ENCODE measurements at regions not wholly inside any gene's neighbourhood (a gene's known extent, or its start where the extent isn't known, plus 50 kb on each side); places are given as distances from the start of the nearest gene placed in this dataset.

- H4K20me1 ChIP-seq (ENCODE audit: insufficient read depth, low read length): no peaks in the 10 kb centered on the region
- H3K4me1 ChIP-seq (ENCODE audit: insufficient read depth, low read length): no peaks in the 10 kb centered on the region
- no peak overlapping the region for H2AFZ ChIP-seq (ENCODE audit: low read depth, low read length)
- TF ChIP-seq CTCF (IDR thresholded peaks at IDR 0.05; ENCODE audit: borderline replicate concordance, extremely low read depth, low read length, poor library complexity, severe bottlenecking): no peak
- no peak overlapping the region for H3K27ac ChIP-seq (ENCODE audit: low read length)
- no peak overlapping the region for H3K4me3 ChIP-seq (ENCODE audit: low read depth in 1 of 2, low read length in 2 of 2)
- no peaks in the 10 kb centered on the region for H3K27me3 ChIP-seq (ENCODE audit: insufficient read depth, low read length, poor library complexity)
- H3K4me2 ChIP-seq (ENCODE audit: insufficient read depth, low read length): no peak overlapping the region
- no peak overlapping the region for H3K9ac ChIP-seq (ENCODE audit: low read depth, low read length)
- DNase-seq (no peak), ATAC-seq (ENCODE audit: insufficient read depth, low read depth) (no peak)
- H3K9me3 ChIP-seq (ENCODE audit: insufficient read depth, low read length, severe bottlenecking): no peaks in the 10 kb centered on the region
- H3K36me3 ChIP-seq (ENCODE audit: insufficient read depth, low read length): no peaks in the 10 kb centered on the region
- H3K79me2 ChIP-seq (ENCODE audit: insufficient read depth, low read length): no peaks in the 10 kb centered on the region
Observed at GRCh38 chrX:9144701-9145241, 110.8 kb upstream of the FAM9B start.

- Histone ChIP-seq H3K9me3 (ENCODE audit: insufficient read depth, low read length, severe bottlenecking) (peaks cover 2% of the 10 kb centered on the region), H3K4me1 (ENCODE audit: insufficient read depth, low read length) (no peaks in the 10 kb centered on the region), H4K20me1 (ENCODE audit: insufficient read depth, low read length) (no peaks in the 10 kb centered on the region), H3K27me3 (ENCODE audit: insufficient read depth, low read length, poor library complexity) (no peaks in the 10 kb centered on the region), H3K4me3 (ENCODE audit: low read depth in 1 of 2, low read length in 2 of 2) (no peak overlapping the region), H3K4me2 (ENCODE audit: insufficient read depth, low read length) (no peak overlapping the region), H3K36me3 (ENCODE audit: insufficient read depth, low read length) (no peaks in the 10 kb centered on the region), H3K9ac (ENCODE audit: low read depth, low read length) (no peak overlapping the region), H3K79me2 (ENCODE audit: insufficient read depth, low read length) (no peaks in the 10 kb centered on the region), H2AFZ (ENCODE audit: low read depth, low read length) (no peak overlapping the region), H3K27ac (ENCODE audit: low read length) (no peak overlapping the region)
- ATAC-seq (ENCODE audit: insufficient read depth, low read depth) (no peak), DNase-seq (no peak)
- TF ChIP-seq EZH2 (IDR thresholded peaks at IDR 0.05; ENCODE audit: borderline replicate concordance, low read depth, low read length, severe bottlenecking): no peak
- no peak for TF ChIP-seq CTCF (IDR thresholded peaks at IDR 0.05; ENCODE audit: borderline replicate concordance, extremely low read depth, low read length, poor library complexity, severe bottlenecking)
Observed at GRCh38 chrX:9146657-9147056, 112.7 kb upstream of the FAM9B start.

DNA sequence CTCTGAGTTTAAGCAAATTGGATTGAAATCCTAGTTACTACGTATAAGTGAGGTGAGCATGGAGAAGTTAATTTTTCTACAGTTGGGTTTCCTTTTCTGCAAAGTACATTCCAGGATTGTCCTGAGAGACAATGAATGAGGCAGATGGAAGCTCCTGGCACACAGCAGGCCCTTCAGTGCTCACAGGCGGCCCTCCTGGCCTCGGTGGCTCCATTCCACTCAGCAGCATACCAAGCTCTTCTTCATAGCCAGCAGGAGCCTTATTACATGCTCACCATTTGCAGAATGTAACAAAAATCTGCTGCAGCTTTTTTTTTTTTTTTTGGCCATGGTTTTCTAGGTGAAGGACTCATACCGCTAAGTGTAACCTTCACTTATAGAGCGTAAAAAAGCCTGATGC, 113.2 kb upstream of the FAM9B start:
- no peaks in the 10 kb centered on the region for H3K27me3 ChIP-seq (ENCODE audit: insufficient read depth, low read length, poor library complexity)
- no peaks in the 10 kb centered on the region for H3K4me1 ChIP-seq (ENCODE audit: insufficient read depth, low read length)
- TF ChIP-seq EZH2 (IDR thresholded peaks at IDR 0.05; ENCODE audit: borderline replicate concordance, low read depth, low read length, severe bottlenecking) (no peak), CTCF (IDR thresholded peaks at IDR 0.05; ENCODE audit: borderline replicate concordance, extremely low read depth, low read length, poor library complexity, severe bottlenecking) (no peak)
- ATAC-seq (ENCODE audit: insufficient read depth, low read depth) (no peak), DNase-seq (no peak)
- H3K4me2 ChIP-seq (ENCODE audit: insufficient read depth, low read length): no peak overlapping the region
- H3K4me3 ChIP-seq (ENCODE audit: low read depth in 1 of 2, low read length in 2 of 2): no peak overlapping the region
- no peak overlapping the region for H3K9ac ChIP-seq (ENCODE audit: low read depth, low read length)
- H3K36me3 ChIP-seq (ENCODE audit: insufficient read depth, low read length): no peaks in the 10 kb centered on the region
- no peaks in the 10 kb centered on the region for H3K79me2 ChIP-seq (ENCODE audit: insufficient read depth, low read length)
- no peaks in the 10 kb centered on the region for H4K20me1 ChIP-seq (ENCODE audit: insufficient read depth, low read length)
- no peak overlapping the region for H2AFZ ChIP-seq (ENCODE audit: low read depth, low read length)
- no peak overlapping the region for H3K27ac ChIP-seq (ENCODE audit: low read length)
- peaks cover 5% of the 10 kb centered on the region for H3K9me3 ChIP-seq (ENCODE audit: insufficient read depth, low read length, severe bottlenecking)

GRCh38 chrX:9147726-9148125, 113.8 kb upstream of the FAM9B start:
- Histone ChIP-seq H3K4me2 (ENCODE audit: insufficient read depth, low read length) (no peak overlapping the region), H3K4me3 (ENCODE audit: low read depth in 1 of 2, low read length in 2 of 2) (no peak overlapping the region), H3K27me3 (ENCODE audit: insufficient read depth, low read length, poor library complexity) (no peaks in the 10 kb centered on the region), H3K9ac (ENCODE audit: low read depth, low read length) (no peak overlapping the region), H3K27ac (ENCODE audit: low read length) (no peak overlapping the region), H2AFZ (ENCODE audit: low read depth, low read length) (no peak overlapping the region), H3K4me1 (ENCODE audit: insufficient read depth, low read length) (no peaks in the 10 kb centered on the region), H3K9me3 (ENCODE audit: insufficient read depth, low read length, severe bottlenecking) (peaks cover 5% of the 10 kb centered on the region), H3K36me3 (ENCODE audit: insufficient read depth, low read length) (no peaks in the 10 kb centered on the region), H3K79me2 (ENCODE audit: insufficient read depth, low read length) (no peaks in the 10 kb centered on the region), H4K20me1 (ENCODE audit: insufficient read depth, low read length) (no peaks in the 10 kb centered on the region)
- TF ChIP-seq CTCF (IDR thresholded peaks at IDR 0.05; ENCODE audit: borderline replicate concordance, extremely low read depth, low read length, poor library complexity, severe bottlenecking): no peak
- TF ChIP-seq EZH2 (IDR thresholded peaks at IDR 0.05; ENCODE audit: borderline replicate concordance, low read depth, low read length, severe bottlenecking): no peak
- ATAC-seq (ENCODE audit: insufficient read depth, low read depth): no peak
- DNase-seq: no peak
